GM21367 (cell line): ENCODE measurements at regions not wholly inside any gene's neighbourhood (a gene's known extent, or its start where the extent isn't known, plus 50 kb on each side); places are given as distances from the start of the nearest gene placed in this dataset.
"Not testable (repeated sequence)": the region's sequence is repeated elsewhere in the genome, so short reads cannot be mapped to it uniquely, and the experiment has no call there.

Source experiments
- ATAC-seq: cut with Tn5 transposase; IDR thresholded peaks from one replicate; pipeline ENCODE4 v1.9.1; 2021; ENCODE audit not compliant: unreplicated experiment

DNA sequence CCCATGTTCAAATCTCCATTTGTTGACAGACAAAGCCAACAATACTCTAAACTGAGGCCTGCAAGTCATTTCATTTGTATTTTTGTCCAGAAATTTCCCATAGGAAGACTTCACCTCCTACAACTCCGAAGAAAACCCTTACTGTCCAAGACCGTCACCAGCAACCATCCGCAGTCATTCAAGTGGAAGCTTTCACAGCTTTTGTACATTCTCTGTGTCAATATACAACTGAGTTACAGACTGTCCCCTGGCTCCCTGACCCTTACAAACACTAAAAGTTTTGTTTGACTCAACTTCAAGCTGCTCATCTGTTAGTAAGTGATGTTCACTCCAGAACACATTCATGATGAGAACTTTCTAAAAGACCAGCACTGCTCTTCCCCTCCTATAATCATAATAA lies 210.1 kb downstream of the DEPDC1B start:
- ATAC-seq = no peak

DNA sequence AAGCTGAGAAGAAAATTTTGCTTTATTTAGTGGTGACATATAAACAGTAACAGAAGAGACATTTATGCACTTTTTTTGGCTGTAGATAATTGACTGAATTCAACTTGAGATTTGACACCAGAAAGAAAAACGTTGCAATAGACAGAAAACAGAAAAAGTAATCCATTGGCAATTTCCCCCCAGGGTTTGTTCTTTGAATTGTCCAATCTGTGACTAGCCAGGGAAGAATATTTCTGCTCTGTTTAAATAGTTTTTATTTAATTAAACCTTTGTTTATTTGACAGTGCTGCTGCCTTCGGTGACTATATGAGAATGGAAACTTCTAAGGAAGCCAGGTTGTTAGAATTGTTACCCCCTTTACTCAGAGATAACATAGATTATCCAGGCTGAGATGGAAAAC lies 210.6 kb downstream of the DEPDC1B start:
- ATAC-seq = no peak

GRCh38 chr5:60488466-60489130 lies 211.4 kb downstream of the DEPDC1B start:
- no peak for ATAC-seq

- no peak for ATAC-seq
Observed at GRCh38 chr5:60487885-60488442, 212.0 kb downstream of the DEPDC1B start.

- no peak for ATAC-seq
Observed at GRCh38 chr5:60487476-60487875, 212.5 kb downstream of the DEPDC1B start.

DNA sequence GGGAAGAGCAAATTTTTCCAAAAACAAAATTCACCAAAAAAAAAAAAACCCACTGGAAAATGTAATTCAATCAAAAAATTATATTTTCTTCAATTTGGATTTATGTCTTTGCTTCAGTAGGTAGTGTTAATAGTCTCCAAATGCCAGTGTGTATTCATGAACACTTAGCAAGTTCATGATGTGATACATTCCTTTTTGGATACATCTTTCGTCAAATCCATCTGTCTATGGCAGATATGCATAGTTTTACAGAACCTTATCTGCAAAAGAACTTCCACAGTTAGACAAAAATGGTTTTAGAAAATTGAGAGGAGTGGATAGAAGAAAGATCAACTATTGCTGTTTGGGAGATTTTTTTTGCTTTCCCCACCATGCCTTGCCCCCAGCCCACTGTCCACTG lies 214.6 kb downstream of the DEPDC1B start:
- no peak for ATAC-seq

DNA sequence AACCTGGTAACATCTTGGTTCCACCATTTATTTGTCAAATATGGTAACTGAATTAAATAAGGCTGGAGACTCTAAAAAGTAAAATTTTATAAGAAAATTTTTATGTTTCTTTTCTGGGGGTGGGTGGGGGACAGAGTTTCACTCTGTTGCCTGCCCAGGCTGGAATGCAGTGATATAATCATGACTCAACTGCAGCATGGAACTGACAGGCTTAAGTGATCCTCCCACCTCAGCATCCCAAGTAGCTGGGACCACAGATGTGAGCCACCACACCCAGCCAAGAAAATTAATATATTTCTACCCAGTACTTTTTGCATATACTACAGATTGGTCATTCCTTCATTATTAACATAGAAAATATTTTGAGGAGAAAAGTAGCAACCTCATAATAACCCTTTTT lies 216.9 kb downstream of the DEPDC1B start:
- no peak for ATAC-seq

DNA sequence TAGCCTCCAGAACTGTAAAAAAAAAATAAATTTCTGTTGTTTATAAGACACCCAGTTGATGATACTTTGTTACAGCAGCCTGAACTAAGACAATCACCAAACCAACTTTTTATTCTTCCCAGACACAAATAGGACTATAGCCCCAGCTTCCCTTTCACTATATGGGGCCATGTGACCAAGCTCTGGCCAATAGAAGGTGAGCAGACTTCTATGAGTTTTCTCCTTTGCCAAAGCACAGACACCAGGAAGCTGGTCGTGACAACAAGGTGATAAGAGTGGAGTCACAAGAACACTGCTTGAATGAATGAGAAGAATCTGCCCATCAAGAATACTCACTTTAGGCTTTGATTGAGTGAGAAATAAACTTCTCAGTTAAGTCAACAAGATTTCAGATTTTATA lies 217.7 kb downstream of the DEPDC1B start:
- no peak for ATAC-seq

- no peak for ATAC-seq
Observed at GRCh38 chr5:60479542-60479941, 220.4 kb downstream of the DEPDC1B start.

GRCh38 chr5:60477849-60478248 lies 222.1 kb downstream of the DEPDC1B start:
- no peak for ATAC-seq

- ATAC-seq = no peak
Observed at GRCh38 chr5:60473654-60474053, 226.3 kb downstream of the DEPDC1B start.

DNA sequence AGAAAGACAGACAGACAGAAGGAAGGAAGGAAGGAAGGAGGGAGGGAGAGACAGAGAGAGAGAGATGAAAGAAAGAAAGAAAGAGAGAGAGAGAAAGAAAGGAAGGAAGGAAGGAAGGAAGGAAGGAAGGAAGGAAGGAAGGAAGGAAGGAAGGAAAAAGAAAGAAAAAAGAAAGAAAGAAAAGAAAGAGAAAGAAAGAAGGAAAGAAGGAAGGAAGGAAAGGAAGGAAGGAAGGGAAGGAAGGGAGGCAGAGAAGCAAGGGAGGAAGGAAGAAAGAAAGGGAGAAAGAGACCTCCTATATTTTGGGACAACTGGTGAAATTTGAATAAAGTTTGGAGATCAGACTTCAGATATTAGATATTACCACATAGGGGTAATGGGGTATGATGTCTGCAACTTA lies 226.9 kb downstream of the DEPDC1B start:
- not testable (repeated sequence) for ATAC-seq

GRCh38 chr5:60470881-60471280 lies 229.1 kb downstream of the DEPDC1B start:
- no peak for ATAC-seq

GRCh38 chr5:60469286-60469685 lies 230.7 kb downstream of the DEPDC1B start:
- ATAC-seq = no peak

GRCh38 chr5:60463179-60463868 lies 236.6 kb downstream of the DEPDC1B start:
- no peak for ATAC-seq

DNA sequence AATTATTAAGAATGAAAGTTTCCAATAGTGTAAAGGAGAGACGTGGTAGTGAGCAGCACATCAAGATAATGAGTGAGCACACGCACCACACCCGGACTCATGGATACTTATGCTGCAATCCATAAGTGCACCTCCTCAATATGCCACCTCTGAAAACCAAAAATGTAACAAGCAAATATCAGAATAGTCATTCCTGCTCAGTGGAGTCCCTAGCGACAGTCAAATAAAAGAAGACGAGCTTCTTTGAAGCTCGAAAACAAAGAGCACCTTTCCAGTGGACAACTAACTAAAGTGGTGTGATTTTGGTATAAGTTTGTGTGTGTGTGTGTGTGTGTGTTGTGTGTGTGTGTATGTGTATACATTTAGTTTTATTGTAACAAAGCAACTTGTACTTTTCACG lies 241.3 kb downstream of the DEPDC1B start:
- no peak for ATAC-seq

- ATAC-seq = no peak
Observed at GRCh38 chr5:60457233-60457632, 242.7 kb downstream of the DEPDC1B start.

DNA sequence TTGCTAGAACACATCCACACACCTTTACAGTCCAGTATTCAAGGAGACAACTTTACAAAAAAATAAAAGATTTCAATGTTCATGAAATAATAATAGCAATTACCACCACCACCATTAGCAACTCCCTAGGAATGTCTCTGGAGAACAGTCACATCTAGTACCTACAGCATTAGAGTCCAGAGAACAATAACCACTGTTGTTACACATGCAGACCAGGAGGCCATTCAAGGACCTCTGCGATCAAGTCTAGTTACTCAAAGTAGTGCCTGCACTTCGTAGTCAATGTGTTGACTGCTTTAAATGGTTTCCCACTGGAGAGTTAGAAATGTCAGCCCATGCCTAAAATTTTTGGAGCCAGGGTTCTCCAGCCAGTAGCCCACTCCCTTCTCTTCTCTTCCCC lies 244.4 kb downstream of the DEPDC1B start:
- no peak for ATAC-seq

DNA sequence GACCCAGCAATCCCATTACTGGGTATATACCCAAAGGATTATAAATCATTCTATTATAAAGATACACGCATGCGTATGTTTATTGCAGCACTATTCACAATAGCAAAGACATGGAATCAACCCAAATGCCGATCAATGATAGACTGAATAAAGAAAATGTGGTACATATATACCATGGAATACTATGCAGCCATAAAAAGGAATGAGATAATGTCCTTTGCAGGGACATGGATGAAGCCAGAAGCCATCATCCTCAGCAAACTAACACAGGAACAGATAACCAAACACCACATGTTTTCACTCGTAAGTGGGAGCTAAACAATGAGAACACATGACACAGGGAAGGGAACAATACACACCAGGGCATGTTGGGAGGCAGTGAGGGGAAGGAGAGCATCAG lies 245.7 kb downstream of the DEPDC1B start:
- ATAC-seq = not testable (repeated sequence)

DNA sequence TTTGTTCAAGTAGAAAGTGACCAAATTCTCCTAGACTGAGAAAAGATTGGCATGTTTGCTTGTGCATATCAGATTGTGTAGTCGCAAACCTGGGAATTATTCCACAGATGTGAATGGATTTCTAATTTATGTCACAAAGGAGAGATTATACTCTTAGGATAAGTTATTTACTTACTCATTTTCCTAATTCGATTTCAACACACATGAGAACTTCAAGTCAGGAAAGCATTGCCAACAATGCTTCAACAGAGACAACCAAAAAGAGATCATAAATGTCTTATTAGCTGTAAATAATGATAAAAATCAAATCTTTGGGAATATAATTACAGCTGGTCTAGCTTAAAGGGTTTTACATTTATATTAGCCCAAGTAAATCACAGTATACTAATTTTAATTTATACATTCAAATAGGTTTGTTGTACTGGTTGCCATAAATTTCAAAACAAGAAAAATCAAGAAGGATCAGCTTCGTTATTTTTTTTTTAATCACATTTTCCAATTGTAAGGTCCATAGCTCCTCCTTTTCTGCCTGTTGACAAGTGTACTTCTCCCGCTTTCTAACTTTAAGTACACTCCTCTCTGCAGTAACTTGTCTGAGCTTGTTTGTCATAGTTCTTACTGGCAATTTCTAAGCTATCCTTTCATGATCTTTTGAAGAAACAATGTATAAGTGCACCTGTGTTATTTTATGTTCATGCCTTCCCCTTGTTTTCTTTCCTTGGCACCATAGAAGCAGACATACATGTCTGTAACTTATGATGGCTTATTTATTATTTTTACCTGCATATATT lies 246.6 kb downstream of the DEPDC1B start:
- no peak for ATAC-seq

GRCh38 chr5:60448600-60448999 lies 251.4 kb downstream of the DEPDC1B start:
- ATAC-seq = no peak

GRCh38 chr5:60447488-60447920 lies 252.5 kb downstream of the DEPDC1B start:
- ATAC-seq = no peak
